Pancreas (tissue), 10 donors: ENCODE measurements at regions not wholly inside any gene's neighbourhood (a gene's known extent, or its start where the extent isn't known, plus 50 kb on each side); places are given as distances from the start of the nearest gene placed in this dataset.

ENCODE experiments used
- ATAC-seq, 4 donors: fragments of 200-7000 bp; cut with Tn5 transposase; one replicate each; pipeline versions ENCODE4 v1.8.0 to v1.9.1; 2020; ENCODE audit warnings: mild to moderate bottlenecking in 4 of 4, moderate library complexity in 4 of 4
- DNase-seq, 6 donors: peaks; one replicate each; pipeline ENCODE4 v3.0.0-alpha.2; 2020
- FAIRE-seq: peaks from 2 replicates; lab custom pipeline; 2012; peaks lifted over from hg19 to GRCh38; lab: Jason Lieb, UNC
- H3K27ac ChIP-seq, 4 donors: fragments of 200-600 bp; sonication (generic); 1 replicate in 3 of 4; 2 replicates in 1 of 4; pipeline versions ENCODE4 v1.5.0 to v1.8.0; 2020
- H3K27me3 ChIP-seq, 4 donors: fragments of 200-600 bp; one replicate each; pipeline ENCODE4 v1.8.0; 2021
- H3K36me3 ChIP-seq, 3 donors: fragments of 200-600 bp; sonication (generic) in 1 of 3; one replicate each; pipeline versions ENCODE4 v1.5.0 to v1.8.0; 2020 to 2021
- H3K4me1 ChIP-seq, 3 donors: fragments of 200-600 bp; one replicate each; pipeline ENCODE4 v1.8.0; 2021
- H3K4me3 ChIP-seq, 4 donors: fragments of 200-600 bp; sonication (generic) in 2 of 4; one replicate each; pipeline versions ENCODE4 v1.5.0 to v1.8.0; 2020 to 2021
- H3K9me3 ChIP-seq, 4 donors: fragments of 200-600 bp; one replicate each; pipeline ENCODE4 v1.8.0; 2021
- WGBS, 2 donors: extraction: QIAGEN DNeasy Blood & Tissue Kit; methylation state at CpG; one replicate each; pipeline ENCODE4 v1.1.7; 2013; 5-methylcytosine and 5-hydroxymethylcytosine counted together
- intact Hi-C, 3 donors: fragments of 100-400 bp; cut with DNase I; formaldehyde crosslinking; loops; one replicate each; pipeline versions ENCODE4 v1.11.1 to v1.14.2; 2022
- TF ChIP-seq, protein P1 (sequence below), 4 donors: fragments of 200-600 bp; sonication (generic) in 3 of 4; IDR thresholded peaks; one replicate each; pipeline versions ENCODE4 v1.5.0 to v1.8.0; 2021; ENCODE audit warnings: antibody characterized with exemption in 4 of 4
- donor health status: healthy with polysubstance abuse.
- donor health status: DM: no; HTN: no; CAD: no; lungs with moderate emphysema.
- donor health status: DM: no; HTN: no; CAD: no.
- donor health status: control.
- donor health status: control.
- donor health status: Bipolar disorder and iron deficiency.
- donor health status: DM: yes; HTN: yes; CAD: no.
- donor health status: DM: no; HTN: no; CAD: no.
- donor health status: DM: no; HTN: no; CAD: no.
- donor health status: DM: yes; HTN: yes; CAD: no.

DNA sequence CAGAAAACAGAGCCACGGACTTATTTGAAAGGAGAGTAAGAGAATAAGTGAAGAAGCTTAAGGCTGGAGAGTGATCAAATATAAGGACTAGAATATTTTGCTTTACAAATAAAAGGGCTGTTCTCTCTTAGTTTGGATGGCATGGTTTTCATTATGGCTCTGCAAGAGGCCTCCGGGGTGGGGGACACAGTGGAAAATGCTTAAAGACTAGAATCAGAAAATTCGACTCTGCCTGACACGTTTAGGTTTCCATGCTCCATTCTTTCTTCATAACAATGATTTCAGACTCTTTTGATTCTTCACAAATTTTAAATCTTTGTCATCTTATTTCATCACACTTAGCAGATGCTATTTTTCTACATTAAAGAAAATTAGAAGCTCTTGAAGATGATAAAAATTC is 632.4 kb upstream of the BOD1L1 start:
- TF ChIP-seq, protein P1, sequence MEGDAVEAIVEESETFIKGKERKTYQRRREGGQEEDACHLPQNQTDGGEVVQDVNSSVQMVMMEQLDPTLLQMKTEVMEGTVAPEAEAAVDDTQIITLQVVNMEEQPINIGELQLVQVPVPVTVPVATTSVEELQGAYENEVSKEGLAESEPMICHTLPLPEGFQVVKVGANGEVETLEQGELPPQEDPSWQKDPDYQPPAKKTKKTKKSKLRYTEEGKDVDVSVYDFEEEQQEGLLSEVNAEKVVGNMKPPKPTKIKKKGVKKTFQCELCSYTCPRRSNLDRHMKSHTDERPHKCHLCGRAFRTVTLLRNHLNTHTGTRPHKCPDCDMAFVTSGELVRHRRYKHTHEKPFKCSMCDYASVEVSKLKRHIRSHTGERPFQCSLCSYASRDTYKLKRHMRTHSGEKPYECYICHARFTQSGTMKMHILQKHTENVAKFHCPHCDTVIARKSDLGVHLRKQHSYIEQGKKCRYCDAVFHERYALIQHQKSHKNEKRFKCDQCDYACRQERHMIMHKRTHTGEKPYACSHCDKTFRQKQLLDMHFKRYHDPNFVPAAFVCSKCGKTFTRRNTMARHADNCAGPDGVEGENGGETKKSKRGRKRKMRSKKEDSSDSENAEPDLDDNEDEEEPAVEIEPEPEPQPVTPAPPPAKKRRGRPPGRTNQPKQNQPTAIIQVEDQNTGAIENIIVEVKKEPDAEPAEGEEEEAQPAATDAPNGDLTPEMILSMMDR (IDR thresholded peaks at IDR 0.05) = no peak
- Histone ChIP-seq H3K36me3 (no peaks in the 10 kb centered on the region), H3K4me1 (no peaks in the 10 kb centered on the region), H3K9me3 (no peaks in the 10 kb centered on the region), H3K4me3 (no peak overlapping the region), H3K27me3 (no peaks in the 10 kb centered on the region), H3K27ac (no peak overlapping the region)
- FAIRE-seq = no peak
- WGBS, 2 donors = 65 to 77% methylated on average over 4 of the region's 4 CpGs
- no peak for DNase-seq
- intact Hi-C loops = no loop called here
- no peak for ATAC-seq

DNA sequence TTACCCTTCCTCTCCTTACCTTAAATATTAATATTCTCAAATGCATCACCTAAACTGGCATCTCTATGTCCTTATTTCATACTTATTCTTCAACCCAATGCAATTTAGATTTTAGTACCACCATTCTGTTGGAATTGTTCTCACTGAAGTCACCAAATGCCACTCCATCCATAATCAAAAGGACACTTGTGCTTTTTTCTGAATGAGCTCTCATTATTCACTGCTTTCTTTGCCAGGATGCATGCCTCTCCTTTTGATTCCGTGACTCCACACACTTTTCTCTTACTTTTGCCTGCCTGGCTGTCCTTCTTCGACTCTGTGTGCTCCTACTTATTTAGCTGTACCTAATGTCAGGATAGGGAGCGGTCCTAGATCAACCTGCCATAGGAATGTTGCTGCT is 633.1 kb upstream of the BOD1L1 start:
- Histone ChIP-seq H3K27me3 (no peaks in the 10 kb centered on the region), H3K4me3 (no peak overlapping the region), H3K4me1 (no peaks in the 10 kb centered on the region), H3K36me3 (no peaks in the 10 kb centered on the region), H3K9me3 (no peaks in the 10 kb centered on the region), H3K27ac (no peak overlapping the region)
- intact Hi-C loops = no loop called here
- TF ChIP-seq, protein P1 (IDR thresholded peaks at IDR 0.05) = no peak
- FAIRE-seq (no peak), DNase-seq (no peak), ATAC-seq (no peak)
- WGBS, 2 donors = 75 to 82% methylated on average over 3 of the region's 3 CpGs

DNA sequence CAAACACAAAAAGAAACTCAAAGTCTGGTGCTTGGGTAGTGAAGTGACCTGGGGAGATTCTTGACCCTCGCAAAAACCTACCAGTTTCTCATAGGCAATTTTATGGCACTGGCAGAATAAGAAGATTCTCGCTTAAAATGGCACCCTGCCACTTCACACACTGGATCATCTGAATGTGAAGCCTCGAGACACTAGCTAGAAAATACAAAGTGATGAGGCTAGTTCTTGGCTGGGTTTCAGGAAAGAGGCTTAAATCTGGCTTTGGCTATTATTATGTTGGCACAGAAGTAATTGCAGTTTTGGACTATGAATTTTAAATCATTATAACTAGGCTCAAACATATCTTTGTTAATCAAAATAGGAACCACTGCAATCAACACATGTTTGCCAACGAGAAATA is 634.7 kb upstream of the BOD1L1 start:
- FAIRE-seq (no peak), DNase-seq (no peak), ATAC-seq (no peak)
- no peak overlapping the region for H3K4me3 ChIP-seq
- no peaks in the 10 kb centered on the region for H3K4me1 ChIP-seq
- H3K36me3 ChIP-seq = no peaks in the 10 kb centered on the region
- H3K27ac ChIP-seq = no peak overlapping the region
- H3K9me3 ChIP-seq = no peaks in the 10 kb centered on the region
- TF ChIP-seq, protein P1 (IDR thresholded peaks at IDR 0.05) = no peak
- no peaks in the 10 kb centered on the region for H3K27me3 ChIP-seq
- intact Hi-C loops = no loop called here
- WGBS, 2 donors = 61 to 75% methylated on average over 4 of the region's 4 CpGs

DNA sequence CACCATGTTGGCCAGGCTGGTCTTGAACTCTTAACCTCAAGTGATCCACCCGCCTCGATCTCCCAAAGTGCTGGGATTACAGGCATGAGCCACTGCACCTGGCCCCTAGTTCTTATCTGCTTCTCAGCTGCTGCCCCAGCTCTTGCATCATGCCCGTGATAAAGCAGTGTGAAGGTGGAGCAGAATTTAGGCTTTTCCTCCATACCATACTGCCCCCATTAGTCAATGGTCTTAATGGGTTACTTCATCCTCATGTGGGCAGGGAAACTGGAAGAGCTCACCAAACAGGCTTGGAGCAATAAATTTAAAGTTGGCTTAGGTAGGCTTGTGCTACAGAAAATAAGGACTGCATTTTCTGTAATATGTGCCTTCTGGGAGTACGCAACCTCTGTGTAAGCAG is 636.9 kb upstream of the BOD1L1 start:
- ATAC-seq (no peak), FAIRE-seq (no peak), DNase-seq (no peak)
- TF ChIP-seq, protein P1 (IDR thresholded peaks at IDR 0.05) = no peak
- H3K9me3 ChIP-seq = no peaks in the 10 kb centered on the region
- H3K4me1 ChIP-seq = no peaks in the 10 kb centered on the region
- H3K27me3 ChIP-seq = no peaks in the 10 kb centered on the region
- no peak overlapping the region for H3K4me3 ChIP-seq
- intact Hi-C loops = no loop called here
- H3K27ac ChIP-seq = no peak overlapping the region
- H3K36me3 ChIP-seq = no peaks in the 10 kb centered on the region
- 53 to 57% methylated on average over 4 of the region's 4 CpGs for WGBS, 2 donors

DNA sequence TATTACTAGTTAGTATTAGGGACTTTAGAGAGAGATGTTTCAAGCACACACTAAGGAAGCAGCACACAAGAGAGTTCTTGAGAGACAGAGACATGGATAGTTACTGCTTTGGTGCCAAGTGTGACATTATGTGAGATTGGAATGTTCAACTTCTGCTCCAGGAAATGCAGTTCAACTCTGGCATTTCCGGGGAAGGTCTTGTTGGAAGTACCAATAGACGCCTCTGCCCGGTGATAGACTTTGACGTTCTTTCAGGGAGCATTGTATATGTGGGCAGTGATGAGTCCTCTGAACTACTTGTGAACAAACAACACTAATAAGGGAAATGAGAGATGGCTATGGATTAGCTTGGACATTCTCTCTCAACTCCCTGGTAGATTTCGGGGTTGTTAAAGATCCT is 638.1 kb upstream of the BOD1L1 start:
- TF ChIP-seq, protein P1 (IDR thresholded peaks at IDR 0.05) = no peak
- no peaks in the 10 kb centered on the region for H3K36me3 ChIP-seq
- H3K4me3 ChIP-seq = no peak overlapping the region
- no peak overlapping the region for H3K27ac ChIP-seq
- no peaks in the 10 kb centered on the region for H3K9me3 ChIP-seq
- intact Hi-C loops = no loop called here
- ATAC-seq (no peak), DNase-seq (no peak), FAIRE-seq (no peak)
- H3K27me3 ChIP-seq = no peaks in the 10 kb centered on the region
- H3K4me1 ChIP-seq = no peaks in the 10 kb centered on the region
- whole genome bisulfite sequencing, 2 donors = 93% methylated on average over 5 of the region's 5 CpGs
